ENCODE measurements at regions not wholly inside any gene's neighbourhood (a gene's known extent, or its start where the extent isn't known, plus 50 kb on each side); places are given as distances from the start of the nearest gene placed in this dataset.

- DNase-seq (no peak), ATAC-seq (ENCODE audit: poor library complexity) (no peak)
- intact Hi-C loops (cut with DNase I) = no loop called here
Measured at GRCh38 chr2:15853903-15854302, 86.4 kb upstream of the MYCN start.

DNA sequence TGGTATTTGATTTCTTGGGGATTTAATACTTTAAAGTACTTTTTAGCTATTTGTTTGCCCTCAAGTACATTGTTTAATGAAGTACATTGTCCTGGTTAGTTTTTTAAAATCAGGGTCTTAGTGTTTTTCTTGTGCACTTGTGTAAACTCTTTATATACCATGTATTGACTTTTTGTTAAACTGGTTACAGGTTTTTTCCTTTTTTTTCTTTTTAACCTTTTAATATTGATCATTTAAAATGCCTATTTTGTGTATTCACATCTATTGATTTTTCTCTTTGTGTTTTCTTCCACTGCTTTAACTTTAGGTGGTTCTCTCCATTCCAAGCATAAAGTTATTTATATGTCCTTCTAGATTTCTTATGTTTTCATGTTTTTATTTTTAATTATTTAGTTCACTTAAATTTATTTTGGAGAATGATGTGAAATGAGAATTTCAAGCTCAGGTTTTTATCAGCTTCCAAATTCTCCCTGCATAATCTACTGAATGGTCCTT, 84.5 kb upstream of the MYCN start:
- DNase-seq (no peak), ATAC-seq (ENCODE audit: poor library complexity) (no peak)
- intact Hi-C loops (cut with DNase I) = no loop called here

DNA sequence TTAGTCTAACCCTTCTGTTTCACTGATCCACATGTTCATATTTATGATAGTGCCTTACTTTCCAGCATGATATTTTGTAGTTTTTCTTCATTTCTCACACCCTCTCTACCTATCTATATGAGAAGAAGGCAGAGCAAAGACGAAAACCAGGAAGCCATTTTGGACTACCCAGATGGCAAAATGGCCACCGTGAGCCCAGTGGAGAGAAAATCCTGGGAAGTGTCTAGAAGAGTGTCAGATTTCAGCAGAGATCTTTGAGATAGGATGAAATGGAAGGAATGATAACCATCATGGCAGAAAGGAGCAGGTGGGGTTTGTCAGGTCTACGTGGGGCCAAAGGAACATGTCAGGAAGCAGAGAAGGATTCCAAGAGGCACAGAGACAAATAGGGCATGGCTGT, 84.0 kb upstream of the MYCN start:
- ATAC-seq (ENCODE audit: poor library complexity) (no peak), DNase-seq (no peak)
- intact Hi-C loops (cut with DNase I) = no loop called here

DNA sequence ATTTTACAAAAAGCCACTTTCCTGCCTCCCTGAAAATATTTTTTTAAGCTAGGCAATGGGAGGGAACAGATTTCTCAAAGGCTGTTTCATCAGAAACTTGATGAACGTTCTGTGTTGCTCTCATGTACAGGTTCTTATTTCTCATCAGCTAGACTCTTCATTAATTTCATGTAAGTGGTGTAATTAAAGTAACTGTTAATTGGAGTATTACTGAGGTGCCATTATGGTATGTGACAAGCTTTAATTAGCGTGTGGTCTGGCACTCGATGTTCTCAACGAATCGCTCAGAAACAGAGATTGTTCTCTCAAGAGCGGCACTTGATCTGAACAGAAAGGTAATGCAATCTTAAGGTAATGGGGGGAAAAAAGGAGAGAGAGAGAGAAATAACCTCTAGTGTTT, 81.9 kb upstream of the MYCN start:
- DNase-seq (no peak), ATAC-seq (ENCODE audit: poor library complexity) (no peak)
- intact Hi-C loops (cut with DNase I) = no loop called here

- ATAC-seq (ENCODE audit: poor library complexity) (no peak), DNase-seq (no peak)
Measured at GRCh38 chr2:15860051-15860663, 80.2 kb upstream of the MYCN start.

GRCh38 chr2:15860760-15861159, 79.6 kb upstream of the MYCN start:
- intact Hi-C loops (cut with DNase I) = no loop called here
- no peak for DNase-seq
- ATAC-seq (ENCODE audit: poor library complexity) = no peak

More at GRCh38 chr2:15860051-15860663, 80.2 kb upstream of the MYCN start:
- intact Hi-C loops (cut with DNase I) = no loop called here

DNA sequence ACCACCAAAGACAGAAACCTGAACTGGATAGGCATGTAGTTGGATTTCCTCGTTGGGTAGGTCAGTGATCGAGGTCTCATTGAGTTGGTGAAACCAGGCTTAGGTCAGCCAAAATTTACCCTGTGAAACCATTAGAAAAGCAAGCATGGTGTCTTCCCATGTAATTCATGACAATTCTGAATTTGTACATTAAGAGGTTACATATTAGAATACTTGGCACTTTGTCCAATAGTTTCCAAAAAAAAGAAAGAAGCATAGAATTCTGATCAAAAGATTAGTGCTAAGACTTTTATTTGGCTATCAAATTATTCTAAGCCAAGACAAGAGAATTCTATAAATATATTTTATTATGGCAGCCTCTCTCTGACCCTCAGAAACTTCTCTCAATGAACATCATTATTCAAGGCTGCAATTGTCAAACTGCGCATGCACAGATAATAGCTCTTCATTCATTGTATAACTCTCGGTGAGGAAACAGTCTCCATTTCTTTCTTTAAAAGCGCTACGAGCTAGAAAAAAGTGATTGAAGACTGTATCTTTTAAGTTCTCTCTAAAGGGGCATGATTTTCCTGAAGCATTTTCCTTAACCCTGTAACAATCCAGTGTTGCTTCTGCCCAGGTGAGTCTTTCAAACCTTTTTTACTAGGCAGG, 79.1 kb upstream of the MYCN start:
- DNase-seq (no peak), ATAC-seq (ENCODE audit: poor library complexity) (no peak)
- intact Hi-C loops (cut with DNase I) = no loop called here

- intact Hi-C loops (cut with DNase I) = no loop called here
- DNase-seq = no peak
- no peak for ATAC-seq (ENCODE audit: poor library complexity)
Measured at GRCh38 chr2:15861898-15862297, 78.5 kb upstream of the MYCN start.

GRCh38 chr2:15863089-15863488, 77.3 kb upstream of the MYCN start:
- intact Hi-C loops (cut with DNase I) = no loop called here
- no peak for ATAC-seq (ENCODE audit: poor library complexity)
- no peak for DNase-seq

GRCh38 chr2:15863494-15864175, 76.7 kb upstream of the MYCN start:
- ATAC-seq (ENCODE audit: poor library complexity) (no peak), DNase-seq (no peak)
- intact Hi-C loops (cut with DNase I) = no loop called here

GRCh38 chr2:15864176-15864769, 76.1 kb upstream of the MYCN start:
- intact Hi-C loops (cut with DNase I) = no loop called here
- DNase-seq (no peak), ATAC-seq (ENCODE audit: poor library complexity) (no peak)

GRCh38 chr2:15865923-15866322, 74.4 kb upstream of the MYCN start:
- intact Hi-C loops (cut with DNase I) = no loop called here
- no peak for ATAC-seq (ENCODE audit: poor library complexity)

GRCh38 chr2:15866563-15867193, 73.7 kb upstream of the MYCN start:
- intact Hi-C loops (cut with DNase I) = no loop called here
- no peak for ATAC-seq (ENCODE audit: poor library complexity)
- no peak for DNase-seq

More at GRCh38 chr2:15865923-15866322, 74.4 kb upstream of the MYCN start:
- no peak for DNase-seq

- DNase-seq (no peak), ATAC-seq (ENCODE audit: poor library complexity) (no peak)
- intact Hi-C loops (cut with DNase I) = no loop called here
Measured at GRCh38 chr2:15867194-15868171, 72.9 kb upstream of the MYCN start.

GRCh38 chr2:15868186-15868585, 72.2 kb upstream of the MYCN start:
- DNase-seq (no peak), ATAC-seq (ENCODE audit: poor library complexity) (no peak)
- intact Hi-C loops (cut with DNase I) = no loop called here

DNA sequence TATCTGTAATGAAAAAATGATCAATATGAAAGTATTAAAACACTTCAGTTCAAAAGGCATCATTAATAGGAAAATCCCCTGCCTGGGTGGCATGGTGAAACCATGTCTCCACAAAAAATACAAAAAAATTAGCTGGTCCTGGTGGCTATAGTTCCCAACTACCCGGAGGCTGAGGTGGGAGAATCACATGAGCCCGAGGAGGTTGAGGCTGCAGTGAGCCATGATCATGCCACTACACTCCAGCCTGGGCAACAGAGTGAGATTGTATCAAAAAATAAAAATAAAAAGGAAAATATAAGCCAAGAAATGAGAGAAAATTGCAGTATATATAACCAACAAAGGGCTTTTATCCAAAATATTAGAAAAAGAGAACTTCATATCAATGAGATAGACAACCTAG, 71.6 kb upstream of the MYCN start:
- intact Hi-C loops (cut with DNase I) = no loop called here
- DNase-seq (no peak), ATAC-seq (ENCODE audit: poor library complexity) (no peak)

GRCh38 chr2:15869396-15869795, 71.0 kb upstream of the MYCN start:
- DNase-seq = no peak
- intact Hi-C loops (cut with DNase I) = no loop called here
- ATAC-seq (ENCODE audit: poor library complexity) = no peak

DNA sequence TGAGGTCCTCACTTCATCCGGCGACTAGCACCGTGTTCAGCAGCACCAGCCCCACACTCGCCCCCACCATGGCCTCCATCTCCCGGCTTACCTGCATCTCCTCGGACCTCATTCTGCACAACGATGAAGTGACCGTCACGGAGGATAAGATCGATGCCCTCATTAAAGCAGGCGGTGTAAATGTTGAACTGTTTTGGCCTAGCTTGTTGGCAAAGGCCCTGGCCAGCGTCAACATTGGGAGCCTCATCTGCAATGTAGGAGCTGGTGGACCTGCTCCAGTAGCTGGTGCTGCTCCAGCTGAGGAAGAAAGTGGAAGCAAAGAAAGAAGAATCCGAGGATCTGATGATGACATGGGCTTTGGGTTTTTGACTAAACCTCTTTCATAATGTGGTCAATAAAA, 70.5 kb upstream of the MYCN start:
- ATAC-seq (ENCODE audit: poor library complexity) (no peak), DNase-seq (no peak)
- intact Hi-C loops (cut with DNase I) = no loop called here

All from Right ventricle myocardium superior (tissue), 1 donor.